MCF 10A (cell line): ENCODE measurements at regions not wholly inside any gene's neighbourhood (a gene's known extent, or its start where the extent isn't known, plus 50 kb on each side); places are given as distances from the start of the nearest gene placed in this dataset.

Experiments
- BruUV-seq: library from RNA; stranded (reverse); fragments of 400-500 nt; replicated peaks from 2 replicates; lab custom pipeline; 2021; lab: Mats Ljungman, UMichigan
- CTCF ChIA-PET: fragments of 300-600 bp; sonication (Branson Sonifier 250); formaldehyde crosslinking; extraction: SDS; loops from one replicate; lab custom pipeline; 2021; ENCODE audit warnings: antibody characterized with exemption, inconsistent platforms; lab: Yijun Ruan, JAX
- POLR2A ChIA-PET: fragments of 300-600, 350-650 bp; sonication (Branson Sonifier 250); formaldehyde crosslinking; extraction: SDS; loops from one replicate; lab custom pipeline; 2020; ENCODE audit warnings: antibody characterized with exemption, inconsistent platforms; lab: Yijun Ruan, JAX
- DNase-seq: peaks from one replicate; pipeline ENCODE4 v3.0.0-alpha.2; 2018; ENCODE audit not compliant: unreplicated experiment
- H3K27ac Mint-ChIP-seq: one replicate; pipeline ENCODE4 v1.8.0; 2022; ENCODE audit warnings: mild to moderate bottlenecking, low read depth, mixed read lengths; ENCODE audit not compliant: unreplicated experiment
- H3K27me3 Mint-ChIP-seq: one replicate; pipeline ENCODE4 v1.8.0; 2022; ENCODE audit warnings: mixed read lengths; ENCODE audit not compliant: insufficient read depth, unreplicated experiment
- H3K36me3 Mint-ChIP-seq: one replicate; pipeline ENCODE4 v1.8.0; 2022; ENCODE audit warnings: mild to moderate bottlenecking, moderate library complexity, mixed read lengths; ENCODE audit not compliant: insufficient read depth, unreplicated experiment
- H3K4me1 Mint-ChIP-seq: one replicate; pipeline ENCODE4 v1.8.0; 2022; ENCODE audit warnings: mixed read lengths; ENCODE audit not compliant: insufficient read depth, unreplicated experiment
- H3K4me3 Mint-ChIP-seq: one replicate; pipeline ENCODE4 v1.8.0; 2022; ENCODE audit warnings: mild to moderate bottlenecking, moderate library complexity, mixed read lengths; ENCODE audit not compliant: unreplicated experiment
- H3K9me3 Mint-ChIP-seq: one replicate; pipeline ENCODE4 v1.8.0; 2022; ENCODE audit warnings: mixed read lengths; ENCODE audit not compliant: unreplicated experiment
- CTCF ChIP-seq: fragments of 200-600 bp; IDR thresholded peaks from one replicate; pipeline ENCODE4 v1.8.0; 2022; ENCODE audit warnings: antibody characterized with exemption, mild to moderate bottlenecking; ENCODE audit not compliant: unreplicated experiment
- intact Hi-C: fragments of 100-400 bp; cut with micrococcal nuclease; formaldehyde crosslinking; loops from 2 replicates; pipeline ENCODE4 v1.14.1; 2022

- CTCF ChIA-PET, result interaction anchor here (0.7 to 12.8 kb wide), 4 partner anchors 11 to 80 kb away, joined by 3 to 472 read pairs (median 4); partner anchors contain the start of gene ID3
- Mint-ChIP-seq H3K4me3 (no peak overlapping the region), H3K4me1 (peaks cover 5% of the 10 kb centered on the region), H3K27me3 (peaks cover 13% of the 10 kb centered on the region), H3K27ac (no peak overlapping the region), H3K9me3 (peaks cover 12% of the 10 kb centered on the region), H3K36me3 (peaks cover 7% of the 10 kb centered on the region)
- DNase-seq, result no peak
- POLR2A ChIA-PET, result interaction anchor here (0.6 to 6.7 kb wide), 4 partner anchors 37 to 352 kb away, joined by 3 to 131 read pairs (median 6); partner anchors contain the start of genes ID3 and RPL11
- intact Hi-C loops, result no loop called here
- no TSS peak for BruUV-seq
- TF ChIP-seq CTCF, result no peak
These were observed 61.8 kb upstream of the RPL11 start for GRCh38 chr1:23629708-23630290.

GRCh38 chr1:23628951-23629387, 62.6 kb upstream of the RPL11 start:
- CTCF ChIA-PET, result interaction anchor here (0.7 to 12.8 kb wide), 2 partner anchors 10 to 79 kb away, joined by 3 to 472 read pairs; partner anchors contain the start of gene ID3

GRCh38 chr1:23627069-23627735, 64.4 kb upstream of the RPL11 start:
- no peak for TF ChIP-seq CTCF
- Mint-ChIP-seq H3K27ac (no peak overlapping the region), H3K27me3 (peaks cover 13% of the 10 kb centered on the region), H3K4me3 (no peak overlapping the region), H3K9me3 (peaks cover 12% of the 10 kb centered on the region), H3K4me1 (no peaks in the 10 kb centered on the region), H3K36me3 (peaks cover 7% of the 10 kb centered on the region)
- intact Hi-C loops, result no loop called here
- no TSS peak for BruUV-seq
- no peak for DNase-seq
- ChIA-PET CTCF (interaction anchor here (0.6 kb wide), 1 partner anchor 85 kb away, joined by 4 read pairs; no protein-coding TSS in a partner anchor), POLR2A (interaction anchor here (1.6 kb wide), 1 partner anchor 72 kb away, joined by 4 read pairs; no protein-coding TSS in a partner anchor)

More at GRCh38 chr1:23628951-23629387, 62.6 kb upstream of the RPL11 start:
- peaks cover 7% of the 10 kb centered on the region for H3K36me3 Mint-ChIP-seq
- peaks cover 12% of the 10 kb centered on the region for H3K9me3 Mint-ChIP-seq
- TF ChIP-seq CTCF, result no peak
- H3K27ac Mint-ChIP-seq, result no peak overlapping the region
- no peaks in the 10 kb centered on the region for H3K4me1 Mint-ChIP-seq
- BruUV-seq, result no TSS peak
- no peak overlapping the region for H3K4me3 Mint-ChIP-seq
- H3K27me3 Mint-ChIP-seq, result peaks cover 13% of the 10 kb centered on the region
- no peak for DNase-seq
- intact Hi-C loops, result no loop called here
- POLR2A ChIA-PET, result interaction anchor here (6.7 kb wide), 1 partner anchor 73 kb away, joined by 131 read pairs; the partner anchor contains the start of gene ID3

GRCh38 chr1:23625929-23626535, 65.6 kb upstream of the RPL11 start:
- intact Hi-C loops, result no loop called here
- Mint-ChIP-seq H3K4me1 (no peaks in the 10 kb centered on the region), H3K4me3 (no peak overlapping the region), H3K36me3 (peaks cover 7% of the 10 kb centered on the region), H3K9me3 (peaks cover 12% of the 10 kb centered on the region), H3K27ac (no peak overlapping the region), H3K27me3 (peaks cover 13% of the 10 kb centered on the region)
- BruUV-seq, result no TSS peak
- ChIA-PET POLR2A (no interaction called here), CTCF (no interaction called here)
- no peak for DNase-seq
- TF ChIP-seq CTCF, result no peak
